Loucy (cell line): ENCODE measurements at regions not wholly inside any gene's neighbourhood (a gene's known extent, or its start where the extent isn't known, plus 50 kb on each side); places are given as distances from the start of the nearest gene placed in this dataset.

Experiments
- CTCF ChIP-seq: fragments of 200-600 bp; sonication (generic); conservative IDR thresholded peaks from 2 replicates; pipeline ENCODE4 v1.5.1; 2014; ENCODE audit warnings: mild to moderate bottlenecking, antibody characterized with exemption, low read length
- EZH2phosphoT487 ChIP-seq: fragments of 200-600 bp; IDR thresholded peaks from 2 replicates; pipeline ENCODE4 v1.6.1; 2018; ENCODE audit warnings: antibody characterized with exemption, mild to moderate bottlenecking, moderate library complexity, borderline replicate concordance

DNA sequence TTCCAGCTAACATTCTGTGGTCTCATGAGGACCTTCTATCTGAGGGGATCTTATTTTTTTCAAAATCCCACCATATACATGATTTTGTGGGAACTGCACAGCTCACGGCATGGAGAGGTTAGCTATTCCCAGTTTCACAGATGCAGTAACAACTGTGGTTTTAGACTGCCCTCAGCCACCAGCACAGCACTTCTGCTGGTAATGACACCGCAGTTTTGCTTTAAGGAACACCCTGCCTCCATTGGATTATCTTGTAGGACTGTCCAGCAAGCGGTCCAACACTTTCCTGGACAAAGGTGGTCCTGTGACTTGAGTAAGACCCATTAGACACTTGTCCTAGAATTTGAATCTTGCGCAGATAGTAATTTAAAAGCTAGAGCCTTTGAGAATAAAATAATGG, 65.3 kb upstream of the SMNDC1 start:
- TF ChIP-seq CTCF = no peak
- no peak for TF ChIP-seq EZH2phosphoT487
